ENCODE measurements at regions not wholly inside any gene's neighbourhood (a gene's known extent, or its start where the extent isn't known, plus 50 kb on each side); places are given as distances from the start of the nearest gene placed in this dataset.

DNA sequence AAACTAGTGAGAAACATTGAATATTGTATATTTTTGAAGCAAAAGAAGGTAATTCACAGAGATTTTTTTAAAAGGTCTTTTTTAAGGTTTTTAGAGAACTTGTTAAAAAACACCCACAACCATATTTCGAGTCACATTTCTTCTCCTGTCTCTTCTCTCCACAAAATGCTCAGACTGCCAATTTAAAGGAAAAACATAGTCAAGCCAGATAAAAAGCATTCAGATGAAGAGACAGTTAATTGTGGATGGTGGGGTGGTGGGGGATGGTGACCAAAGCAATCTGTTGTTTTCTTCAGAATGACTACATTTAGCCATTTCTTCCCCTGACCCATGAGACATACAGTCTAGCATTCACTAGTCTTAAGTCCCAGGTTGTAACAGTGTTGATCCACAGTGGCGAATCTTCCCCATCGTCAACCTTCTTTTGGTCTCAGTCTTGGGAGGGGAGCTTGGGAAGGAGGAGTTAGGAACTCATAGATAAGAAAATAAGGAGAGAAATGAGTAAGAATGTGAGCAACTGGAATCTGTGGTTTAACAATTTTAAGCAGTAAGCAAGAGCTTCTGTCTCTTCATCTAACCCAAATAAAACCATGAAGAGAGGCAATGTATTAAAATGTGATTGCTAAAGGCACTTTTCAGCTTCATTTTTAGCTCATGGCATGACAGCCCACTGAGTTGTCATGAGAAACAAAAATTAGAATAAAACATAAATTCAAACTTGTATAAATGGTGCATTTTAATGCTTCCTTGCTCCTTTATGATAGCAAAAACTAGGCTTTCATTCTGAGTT lies 413.7 kb upstream of the FSHR start:
- H3K27ac ChIP-seq = no peak overlapping the region
- DNase-seq = no peak
- no peaks in the 10 kb centered on the region for H3K36me3 ChIP-seq
- H3K4me1 ChIP-seq = no peaks in the 10 kb centered on the region
- no peak overlapping the region for H3K4me3 ChIP-seq
- H3K9me3 ChIP-seq = peaks cover 0 to 3% (median 0%) of the 10 kb centered on the region in 4 donors
- no peaks in the 10 kb centered on the region for H3K27me3 ChIP-seq
- TF ChIP-seq CTCF (IDR thresholded peaks at IDR 0.05) (no peak), POLR2A (IDR thresholded peaks at IDR 0.05) (no peak)

DNA sequence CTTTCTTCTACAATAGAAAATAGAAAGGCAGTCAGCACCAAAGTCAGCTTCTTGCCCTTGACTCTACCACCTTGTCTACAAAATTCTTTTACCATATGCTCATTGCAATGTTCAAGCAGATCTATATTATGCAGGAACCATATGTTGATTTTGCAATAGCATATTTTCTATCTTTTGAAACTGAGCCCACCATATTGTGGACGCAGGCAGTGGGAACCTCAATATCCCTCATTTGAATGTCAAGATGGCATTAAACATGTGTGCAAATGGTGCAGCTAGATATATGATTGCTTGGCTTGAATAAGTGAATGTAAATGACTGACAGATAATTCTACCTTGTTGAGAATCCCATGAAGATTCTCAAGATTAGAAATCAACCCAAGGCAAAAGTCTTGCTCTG lies 412.7 kb upstream of the FSHR start:
- TF ChIP-seq POLR2A (IDR thresholded peaks at IDR 0.05) (no peak), CTCF (IDR thresholded peaks at IDR 0.05) (no peak)
- H3K27ac ChIP-seq = no peak overlapping the region
- no peak overlapping the region for H3K4me3 ChIP-seq
- no peak for DNase-seq
- H3K4me1 ChIP-seq = no peaks in the 10 kb centered on the region
- no peaks in the 10 kb centered on the region for H3K36me3 ChIP-seq
- H3K27me3 ChIP-seq = no peaks in the 10 kb centered on the region
- H3K9me3 ChIP-seq = peaks cover 0 to 3% (median 0%) of the 10 kb centered on the region in 4 donors

GRCh38 chr2:49553658-49554057 lies 399.3 kb upstream of the FSHR start:
- DNase-seq = no peak
- H3K4me3 ChIP-seq = no peak overlapping the region
- H3K36me3 ChIP-seq = no peaks in the 10 kb centered on the region
- H3K27me3 ChIP-seq = no peaks in the 10 kb centered on the region
- no peaks in the 10 kb centered on the region for H3K9me3 ChIP-seq
- no peak overlapping the region for H3K27ac ChIP-seq
- no peaks in the 10 kb centered on the region for H3K4me1 ChIP-seq
- TF ChIP-seq CTCF (IDR thresholded peaks at IDR 0.05) = no peak
- TF ChIP-seq POLR2A (IDR thresholded peaks at IDR 0.05) = no peak

DNA sequence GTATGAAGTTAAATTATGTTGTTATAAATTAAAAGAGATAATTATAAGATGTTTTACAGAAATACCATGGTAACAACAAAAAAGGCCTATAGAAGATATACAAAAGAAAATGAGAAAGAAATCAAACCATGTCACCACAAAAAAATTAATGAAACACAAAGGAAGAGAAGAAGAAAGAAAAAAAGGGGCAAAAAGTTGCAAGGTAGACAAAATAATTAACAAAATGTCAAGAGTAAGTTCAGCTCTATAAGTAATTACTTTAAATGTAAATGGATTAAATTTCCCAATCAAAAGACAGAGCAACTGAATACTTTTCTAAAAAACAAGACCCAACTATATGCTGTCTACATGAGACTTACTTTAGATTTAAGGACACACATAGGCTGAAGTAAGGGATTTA lies 378.4 kb upstream of the FSHR start:
- Histone ChIP-seq H3K27me3 (no peaks in the 10 kb centered on the region), H3K4me1 (no peaks in the 10 kb centered on the region)
- TF ChIP-seq POLR2A (IDR thresholded peaks at IDR 0.05) = no peak
- TF ChIP-seq CTCF (IDR thresholded peaks at IDR 0.05) = no peak

DNA sequence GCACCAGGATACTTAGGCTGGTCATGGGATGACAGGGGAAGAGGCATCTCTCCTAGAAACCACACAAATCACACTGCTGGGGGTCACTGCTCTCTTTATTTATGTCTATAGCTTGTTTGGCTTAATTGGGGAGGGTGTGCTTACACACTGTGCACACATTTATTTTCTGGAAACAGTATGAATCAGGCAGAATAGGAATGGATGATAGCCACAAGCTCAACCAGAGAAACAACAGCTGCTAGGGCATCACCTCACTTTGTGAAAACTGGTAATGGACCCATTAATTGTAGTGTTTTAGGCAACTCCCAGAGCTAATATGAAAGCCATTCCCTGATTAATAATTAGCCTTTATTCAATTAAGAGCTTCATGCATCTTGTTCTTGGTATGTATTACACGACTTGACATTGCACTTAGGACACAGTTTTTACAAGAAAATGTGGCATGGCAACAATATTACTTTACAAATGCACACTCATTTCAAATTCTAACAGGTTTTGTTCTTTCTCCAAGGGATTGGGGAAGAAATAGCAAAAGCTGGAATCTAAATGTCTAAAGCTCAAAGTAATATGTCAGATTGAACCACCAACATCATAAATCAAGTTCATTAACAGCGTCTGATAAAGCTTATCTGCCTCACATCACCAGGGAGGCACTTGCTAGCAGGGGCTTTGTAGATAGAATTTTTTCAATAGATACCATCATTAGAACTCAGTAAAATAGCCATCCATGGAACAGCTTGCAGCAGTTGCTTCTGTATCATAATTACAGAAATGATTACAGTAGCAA lies 361.9 kb upstream of the FSHR start:
- TF ChIP-seq POLR2A (IDR thresholded peaks at IDR 0.05) = no peak
- no peak for TF ChIP-seq CTCF (IDR thresholded peaks at IDR 0.05)
- DNase-seq = no peak
- no peaks in the 10 kb centered on the region for H3K27me3 ChIP-seq
- no peak overlapping the region for H3K27ac ChIP-seq
- H3K9me3 ChIP-seq = no peaks in the 10 kb centered on the region
- H3K4me3 ChIP-seq = no peak overlapping the region
- no peaks in the 10 kb centered on the region for H3K4me1 ChIP-seq
- no peaks in the 10 kb centered on the region for H3K36me3 ChIP-seq

More for the DNA sequence above, 378.4 kb upstream of the FSHR start:
- Histone ChIP-seq H3K27ac (no peak overlapping the region), H3K36me3 (no peaks in the 10 kb centered on the region), H3K9me3 (peaks cover 0 to 5% (median 0%) of the 10 kb centered on the region in 4 donors), H3K4me3 (no peak overlapping the region)
- DNase-seq = no peak
